ENCODE measurements at regions not wholly inside any gene's neighbourhood (a gene's known extent, or its start where the extent isn't known, plus 50 kb on each side); places are given as distances from the start of the nearest gene placed in this dataset.

DNA sequence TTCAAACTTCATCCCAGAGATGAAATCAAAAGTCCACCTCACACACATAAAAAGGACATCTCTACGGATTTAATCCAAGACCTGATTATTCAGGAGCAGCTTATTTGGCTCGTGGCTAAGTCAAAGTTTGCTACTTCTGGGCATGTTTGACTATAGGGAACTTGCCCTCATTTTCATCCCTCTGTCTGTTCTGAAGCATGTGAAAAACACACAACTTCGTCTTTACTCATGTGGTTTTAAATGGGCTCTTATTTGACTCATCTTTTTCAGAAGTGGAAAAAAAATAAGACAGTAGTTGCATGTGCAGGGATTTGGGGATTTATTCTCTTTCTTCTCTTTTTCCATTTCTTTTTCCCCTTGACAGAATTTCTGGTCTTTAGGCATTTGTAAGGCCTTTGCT is 295.9 kb downstream of the TFEC start (continued):
- TF ChIP-seq, protein P1, sequence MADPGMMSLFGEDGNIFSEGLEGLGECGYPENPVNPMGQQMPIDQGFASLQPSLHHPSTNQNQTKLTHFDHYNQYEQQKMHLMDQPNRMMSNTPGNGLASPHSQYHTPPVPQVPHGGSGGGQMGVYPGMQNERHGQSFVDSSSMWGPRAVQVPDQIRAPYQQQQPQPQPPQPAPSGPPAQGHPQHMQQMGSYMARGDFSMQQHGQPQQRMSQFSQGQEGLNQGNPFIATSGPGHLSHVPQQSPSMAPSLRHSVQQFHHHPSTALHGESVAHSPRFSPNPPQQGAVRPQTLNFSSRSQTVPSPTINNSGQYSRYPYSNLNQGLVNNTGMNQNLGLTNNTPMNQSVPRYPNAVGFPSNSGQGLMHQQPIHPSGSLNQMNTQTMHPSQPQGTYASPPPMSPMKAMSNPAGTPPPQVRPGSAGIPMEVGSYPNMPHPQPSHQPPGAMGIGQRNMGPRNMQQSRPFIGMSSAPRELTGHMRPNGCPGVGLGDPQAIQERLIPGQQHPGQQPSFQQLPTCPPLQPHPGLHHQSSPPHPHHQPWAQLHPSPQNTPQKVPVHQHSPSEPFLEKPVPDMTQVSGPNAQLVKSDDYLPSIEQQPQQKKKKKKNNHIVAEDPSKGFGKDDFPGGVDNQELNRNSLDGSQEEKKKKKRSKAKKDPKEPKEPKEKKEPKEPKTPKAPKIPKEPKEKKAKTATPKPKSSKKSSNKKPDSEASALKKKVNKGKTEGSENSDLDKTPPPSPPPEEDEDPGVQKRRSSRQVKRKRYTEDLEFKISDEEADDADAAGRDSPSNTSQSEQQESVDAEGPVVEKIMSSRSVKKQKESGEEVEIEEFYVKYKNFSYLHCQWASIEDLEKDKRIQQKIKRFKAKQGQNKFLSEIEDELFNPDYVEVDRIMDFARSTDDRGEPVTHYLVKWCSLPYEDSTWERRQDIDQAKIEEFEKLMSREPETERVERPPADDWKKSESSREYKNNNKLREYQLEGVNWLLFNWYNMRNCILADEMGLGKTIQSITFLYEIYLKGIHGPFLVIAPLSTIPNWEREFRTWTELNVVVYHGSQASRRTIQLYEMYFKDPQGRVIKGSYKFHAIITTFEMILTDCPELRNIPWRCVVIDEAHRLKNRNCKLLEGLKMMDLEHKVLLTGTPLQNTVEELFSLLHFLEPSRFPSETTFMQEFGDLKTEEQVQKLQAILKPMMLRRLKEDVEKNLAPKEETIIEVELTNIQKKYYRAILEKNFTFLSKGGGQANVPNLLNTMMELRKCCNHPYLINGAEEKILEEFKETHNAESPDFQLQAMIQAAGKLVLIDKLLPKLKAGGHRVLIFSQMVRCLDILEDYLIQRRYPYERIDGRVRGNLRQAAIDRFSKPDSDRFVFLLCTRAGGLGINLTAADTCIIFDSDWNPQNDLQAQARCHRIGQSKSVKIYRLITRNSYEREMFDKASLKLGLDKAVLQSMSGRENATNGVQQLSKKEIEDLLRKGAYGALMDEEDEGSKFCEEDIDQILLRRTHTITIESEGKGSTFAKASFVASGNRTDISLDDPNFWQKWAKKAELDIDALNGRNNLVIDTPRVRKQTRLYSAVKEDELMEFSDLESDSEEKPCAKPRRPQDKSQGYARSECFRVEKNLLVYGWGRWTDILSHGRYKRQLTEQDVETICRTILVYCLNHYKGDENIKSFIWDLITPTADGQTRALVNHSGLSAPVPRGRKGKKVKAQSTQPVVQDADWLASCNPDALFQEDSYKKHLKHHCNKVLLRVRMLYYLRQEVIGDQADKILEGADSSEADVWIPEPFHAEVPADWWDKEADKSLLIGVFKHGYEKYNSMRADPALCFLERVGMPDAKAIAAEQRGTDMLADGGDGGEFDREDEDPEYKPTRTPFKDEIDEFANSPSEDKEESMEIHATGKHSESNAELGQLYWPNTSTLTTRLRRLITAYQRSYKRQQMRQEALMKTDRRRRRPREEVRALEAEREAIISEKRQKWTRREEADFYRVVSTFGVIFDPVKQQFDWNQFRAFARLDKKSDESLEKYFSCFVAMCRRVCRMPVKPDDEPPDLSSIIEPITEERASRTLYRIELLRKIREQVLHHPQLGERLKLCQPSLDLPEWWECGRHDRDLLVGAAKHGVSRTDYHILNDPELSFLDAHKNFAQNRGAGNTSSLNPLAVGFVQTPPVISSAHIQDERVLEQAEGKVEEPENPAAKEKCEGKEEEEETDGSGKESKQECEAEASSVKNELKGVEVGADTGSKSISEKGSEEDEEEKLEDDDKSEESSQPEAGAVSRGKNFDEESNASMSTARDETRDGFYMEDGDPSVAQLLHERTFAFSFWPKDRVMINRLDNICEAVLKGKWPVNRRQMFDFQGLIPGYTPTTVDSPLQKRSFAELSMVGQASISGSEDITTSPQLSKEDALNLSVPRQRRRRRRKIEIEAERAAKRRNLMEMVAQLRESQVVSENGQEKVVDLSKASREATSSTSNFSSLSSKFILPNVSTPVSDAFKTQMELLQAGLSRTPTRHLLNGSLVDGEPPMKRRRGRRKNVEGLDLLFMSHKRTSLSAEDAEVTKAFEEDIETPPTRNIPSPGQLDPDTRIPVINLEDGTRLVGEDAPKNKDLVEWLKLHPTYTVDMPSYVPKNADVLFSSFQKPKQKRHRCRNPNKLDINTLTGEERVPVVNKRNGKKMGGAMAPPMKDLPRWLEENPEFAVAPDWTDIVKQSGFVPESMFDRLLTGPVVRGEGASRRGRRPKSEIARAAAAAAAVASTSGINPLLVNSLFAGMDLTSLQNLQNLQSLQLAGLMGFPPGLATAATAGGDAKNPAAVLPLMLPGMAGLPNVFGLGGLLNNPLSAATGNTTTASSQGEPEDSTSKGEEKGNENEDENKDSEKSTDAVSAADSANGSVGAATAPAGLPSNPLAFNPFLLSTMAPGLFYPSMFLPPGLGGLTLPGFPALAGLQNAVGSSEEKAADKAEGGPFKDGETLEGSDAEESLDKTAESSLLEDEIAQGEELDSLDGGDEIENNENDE (IDR thresholded peaks at IDR 0.05; ENCODE audit: insufficient replicate concordance, low read length) = no peak
- TF ChIP-seq KDM5A (IDR thresholded peaks at IDR 0.05; ENCODE audit: low read length) (no peak), SP4 (IDR thresholded peaks at IDR 0.05; ENCODE audit: low read length) (no peak), TAF1 (IDR thresholded peaks at IDR 0.05; ENCODE audit: low read depth, low read length) (no peak), HDAC2 (IDR thresholded peaks at IDR 0.05; ENCODE audit: borderline replicate concordance in 1 of 2, low read depth in 2 of 2, low read length in 2 of 2) (no peak)
